ENCODE measurements at regions not wholly inside any gene's neighbourhood (a gene's known extent, or its start where the extent isn't known, plus 50 kb on each side); places are given as distances from the start of the nearest gene placed in this dataset.
"Not testable (repeated sequence)": the region's sequence is repeated elsewhere in the genome, so short reads cannot be mapped to it uniquely, and the experiment has no call there.

- no peak for DNase-seq (ENCODE audit: low spot score)
Measured at GRCh38 chr2:66030553-66030952, 404.4 kb upstream of the MEIS1 start.

- DNase-seq (ENCODE audit: low spot score), result no peak
Measured at GRCh38 chr2:66024391-66024790, 410.5 kb upstream of the MEIS1 start.

- no peak for DNase-seq (ENCODE audit: low spot score)
Measured at GRCh38 chr2:66021296-66021695, 413.6 kb upstream of the MEIS1 start.

- no peak for DNase-seq (ENCODE audit: low spot score)
Measured at GRCh38 chr2:66017763-66018162, 417.2 kb upstream of the MEIS1 start.

GRCh38 chr2:66014450-66014849, 420.5 kb upstream of the MEIS1 start:
- DNase-seq (ENCODE audit: low spot score), result no peak

GRCh38 chr2:66013456-66013855, 421.5 kb upstream of the MEIS1 start:
- peak; percentile 29 for DNase-seq (ENCODE audit: low spot score)

GRCh38 chr2:66003931-66004330, 431.0 kb upstream of the MEIS1 start:
- DNase-seq (ENCODE audit: low spot score), result no peak

- DNase-seq (ENCODE audit: low spot score), result no peak
Measured at GRCh38 chr2:66001538-66001937, 433.4 kb upstream of the MEIS1 start.

- DNase-seq (ENCODE audit: low spot score), result no peak
Measured at GRCh38 chr2:66000901-66001300, 434.0 kb upstream of the MEIS1 start.

- DNase-seq (ENCODE audit: low spot score), result peak; percentile 3
Measured at GRCh38 chr2:65999796-66000195, 435.1 kb upstream of the MEIS1 start.

- DNase-seq (ENCODE audit: low spot score), result no peak
Measured at GRCh38 chr2:65999103-65999502, 435.8 kb upstream of the MEIS1 start.

GRCh38 chr2:65997961-65998360, 437.0 kb upstream of the MEIS1 start:
- DNase-seq (ENCODE audit: low spot score), result no peak

- no peak for DNase-seq (ENCODE audit: low spot score)
Measured at GRCh38 chr2:65992198-65992554, 442.7 kb upstream of the MEIS1 start.

- no peak for DNase-seq (ENCODE audit: low spot score)
Measured at GRCh38 chr2:65991381-65992197, 443.3 kb upstream of the MEIS1 start.

- DNase-seq (ENCODE audit: low spot score), result no peak
Measured at GRCh38 chr2:65985986-65986385, 448.9 kb upstream of the MEIS1 start.

GRCh38 chr2:65980531-65980930, 454.4 kb upstream of the MEIS1 start:
- no peak for DNase-seq (ENCODE audit: low spot score)

- no peak for DNase-seq (ENCODE audit: low spot score)
Measured at GRCh38 chr2:65979446-65979845, 455.5 kb upstream of the MEIS1 start.

- peak; percentile 22 for DNase-seq (ENCODE audit: low spot score)
Measured at GRCh38 chr2:65974067-65974723, 460.7 kb upstream of the MEIS1 start.

- DNase-seq (ENCODE audit: low spot score), result no peak
Measured at GRCh38 chr2:65969161-65969560, 465.8 kb upstream of the MEIS1 start.

GRCh38 chr2:65963303-65963702, 471.6 kb upstream of the MEIS1 start:
- DNase-seq (ENCODE audit: low spot score), result not testable (repeated sequence)

- DNase-seq (ENCODE audit: low spot score), result no peak
Measured at GRCh38 chr2:65960953-65961352, 474.0 kb upstream of the MEIS1 start.

- DNase-seq (ENCODE audit: low spot score), result no peak
Measured at GRCh38 chr2:65957886-65958285, 477.0 kb upstream of the MEIS1 start.

GRCh38 chr2:65957454-65957853, 477.5 kb upstream of the MEIS1 start:
- no peak for DNase-seq (ENCODE audit: low spot score)

GRCh38 chr2:65955259-65955658, 479.7 kb upstream of the MEIS1 start:
- no peak for DNase-seq (ENCODE audit: low spot score)
